Coronary artery (tissue), 2 donors: ENCODE measurements at regions not wholly inside any gene's neighbourhood (a gene's known extent, or its start where the extent isn't known, plus 50 kb on each side); places are given as distances from the start of the nearest gene placed in this dataset.

Experiments
- DNase-seq: peaks from one replicate; pipeline ENCODE4 v3.0.0-alpha.2; 2017; ENCODE audit warnings: low spot score
- H3K27ac ChIP-seq, 2 donors: fragments of 200-600 bp; sonication (generic); one replicate each; pipeline ENCODE4 v1.5.1; 2016 to 2019
- H3K4me3 ChIP-seq: fragments of 200-600 bp; sonication (generic); 2 replicates; pipeline ENCODE4 v1.5.1; 2016; ENCODE audit warnings: mild to moderate bottlenecking, moderate library complexity
- CTCF ChIP-seq: fragments of 200-600 bp; sonication (generic); IDR thresholded peaks from one replicate; pipeline ENCODE4 v1.5.1; 2019; ENCODE audit warnings: antibody characterized with exemption

- H3K4me3 ChIP-seq: no peak overlapping the region
- TF ChIP-seq CTCF: no peak
- DNase-seq: peak; percentile 26
- no peak overlapping the region for H3K27ac ChIP-seq
These were observed 141.5 kb upstream of the FSTL4 start for GRCh38 chr5:133753856-133754255.

DNA sequence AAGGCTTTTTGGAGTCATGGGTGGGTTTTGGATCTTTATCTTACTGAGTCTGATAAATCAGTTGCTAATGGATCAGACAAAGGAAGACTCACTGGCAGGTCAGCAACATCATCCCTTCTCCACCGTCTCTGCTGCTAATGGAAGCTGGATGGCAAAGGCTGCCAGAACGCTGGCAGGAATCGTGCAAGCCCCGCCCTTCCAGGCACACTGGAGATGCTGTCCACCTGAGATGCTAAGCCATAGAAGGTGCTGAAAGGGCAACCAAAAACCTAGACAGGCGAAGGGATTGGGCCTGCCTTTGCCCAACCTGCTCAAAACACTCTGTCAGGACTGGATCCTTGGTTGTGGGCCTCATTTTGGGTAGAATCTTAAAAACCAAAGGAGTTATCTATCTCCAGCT lies 139.5 kb upstream of the FSTL4 start:
- H3K4me3 ChIP-seq: no peak overlapping the region
- H3K27ac ChIP-seq: no peak overlapping the region
- DNase-seq: peak; percentile 31
- TF ChIP-seq CTCF: no peak

DNA sequence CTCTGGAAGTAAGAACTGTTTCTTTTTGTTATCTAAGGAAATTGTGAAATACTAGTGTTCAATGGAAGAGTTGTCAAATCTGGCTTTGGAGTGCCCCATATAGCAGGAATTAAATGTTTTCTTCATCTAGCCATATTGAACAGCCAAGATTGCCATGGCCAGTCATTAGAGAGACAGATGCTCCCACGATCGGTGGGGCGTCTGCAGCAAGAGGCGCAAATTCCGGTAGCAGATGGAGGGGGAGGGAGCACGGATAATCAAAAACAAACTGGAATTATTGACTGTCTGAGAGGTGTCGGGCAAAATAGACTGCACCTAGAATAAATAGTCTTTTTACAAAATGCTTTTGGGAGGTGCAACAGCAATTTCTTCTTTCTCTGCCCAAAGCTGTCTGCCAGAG lies 139.1 kb upstream of the FSTL4 start:
- DNase-seq: no peak
- Histone ChIP-seq H3K27ac (no peak overlapping the region), H3K4me3 (no peak overlapping the region)
- no peak for TF ChIP-seq CTCF

- Histone ChIP-seq H3K27ac (no peak overlapping the region), H3K4me3 (no peak overlapping the region)
- peak; percentile 46 for DNase-seq
- no peak for TF ChIP-seq CTCF
These were observed 138.5 kb upstream of the FSTL4 start for GRCh38 chr5:133750856-133751255.

GRCh38 chr5:133750356-133750755 lies 138.0 kb upstream of the FSTL4 start:
- Histone ChIP-seq H3K27ac (no peak overlapping the region), H3K4me3 (no peak overlapping the region)
- peak; percentile 36 for DNase-seq

DNA sequence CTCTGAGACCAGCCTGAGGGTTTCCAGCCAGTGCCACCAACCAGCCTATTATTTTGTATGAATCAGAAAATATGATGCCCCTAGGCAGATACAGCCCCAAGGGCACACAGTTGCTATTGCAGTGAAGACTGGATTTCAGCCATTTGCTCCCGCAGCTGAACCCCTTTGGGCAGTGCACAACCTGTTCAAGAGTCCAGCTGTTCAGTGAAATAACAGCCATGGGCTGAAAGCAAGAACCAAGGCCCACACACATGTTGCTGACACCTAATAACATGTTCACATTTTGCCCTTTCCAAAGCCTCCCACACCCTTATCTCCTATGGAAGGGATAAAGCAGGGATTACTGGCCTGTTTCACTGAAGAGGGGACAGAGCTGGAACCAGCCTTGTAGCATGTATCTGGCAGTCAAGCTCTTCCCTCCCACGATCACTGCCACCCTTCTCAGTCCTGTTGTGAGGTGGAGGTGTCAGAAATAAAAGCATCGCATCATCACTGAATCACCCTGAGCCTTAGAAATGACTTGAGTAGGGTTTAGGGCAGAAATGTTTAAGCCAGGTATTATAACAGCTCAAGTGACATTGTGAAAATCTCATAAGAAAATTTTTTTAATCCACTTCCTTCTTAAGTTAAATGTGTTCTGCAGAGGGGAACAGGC lies 137.1 kb upstream of the FSTL4 start:
- DNase-seq: peak; percentile 46
- Histone ChIP-seq H3K4me3 (no peak overlapping the region), H3K27ac (no peak overlapping the region)
- no peak for TF ChIP-seq CTCF

More at GRCh38 chr5:133750356-133750755, 138.0 kb upstream of the FSTL4 start:
- no peak for TF ChIP-seq CTCF

DNA sequence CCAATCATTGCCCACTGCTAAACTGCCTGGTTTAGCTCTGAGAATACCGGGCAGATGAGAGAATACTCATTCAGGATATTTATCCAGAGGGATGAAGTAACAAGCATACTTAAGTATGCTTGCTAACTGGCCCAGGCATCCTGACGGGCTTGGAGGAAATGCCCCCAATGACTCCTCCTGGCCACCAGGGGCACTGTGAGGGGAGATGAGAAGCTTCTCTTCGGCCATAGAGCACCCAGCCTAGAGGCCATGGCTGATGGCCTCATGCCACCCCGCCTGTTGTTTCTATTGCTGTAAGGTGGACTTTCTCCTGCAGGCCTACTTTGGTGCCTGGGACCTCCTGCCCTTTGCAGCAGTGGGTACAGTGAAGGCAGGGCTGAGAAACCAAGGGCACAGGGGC lies 134.5 kb upstream of the FSTL4 start:
- peak; percentile 50 for DNase-seq
- H3K4me3 ChIP-seq: no peak overlapping the region
- TF ChIP-seq CTCF: no peak
- H3K27ac ChIP-seq: no peak overlapping the region
